Activated naive CD4-positive, alpha-beta T cell treated with anti-CD3 and anti-CD28 coated beads for 36 hours (primary cell): ENCODE measurements at regions not wholly inside any gene's neighbourhood (a gene's known extent, or its start where the extent isn't known, plus 50 kb on each side); places are given as distances from the start of the nearest gene placed in this dataset.
A peak's percentile ranks its signal among the peaks of the same experiment; 100 is the strongest.
"Not testable (repeated sequence)": the region's sequence is repeated elsewhere in the genome, so short reads cannot be mapped to it uniquely, and the experiment has no call there.

Experiments
- CTCF ChIA-PET: fragments of 350-600 bp; sonication (Branson Sonifier 250); formaldehyde crosslinking; loops from one replicate; lab custom pipeline; 2021; ENCODE audit warnings: antibody characterized with exemption; lab: Charles Lee
- DNase-seq: peaks from one replicate; pipeline ENCODE4 v3.0.0-alpha.2; 2020
- H3K27ac Mint-ChIP-seq: one replicate; pipeline ENCODE4 v1.8.0; 2021; ENCODE audit warnings: mild to moderate bottlenecking, mixed read lengths
- H3K27me3 Mint-ChIP-seq: one replicate; pipeline ENCODE4 v1.8.0; 2021; ENCODE audit warnings: low read depth, mixed read lengths
- H3K36me3 Mint-ChIP-seq: one replicate; pipeline ENCODE4 v1.8.0; 2021; ENCODE audit warnings: low read depth, mixed read lengths
- H3K4me1 Mint-ChIP-seq: one replicate; pipeline ENCODE4 v1.8.0; 2021; ENCODE audit warnings: low read depth, mixed read lengths
- H3K4me3 Mint-ChIP-seq: one replicate; pipeline ENCODE4 v1.8.0; 2021; ENCODE audit warnings: mild to moderate bottlenecking, moderate library complexity, mixed read lengths
- H3K9me3 Mint-ChIP-seq: one replicate; pipeline ENCODE4 v1.8.0; 2021; ENCODE audit warnings: mixed read lengths
- intact Hi-C: fragments of 100-400 bp; cut with micrococcal nuclease; formaldehyde crosslinking; loops from one replicate; pipeline ENCODE4 v1.15.1; 2023

GRCh38 chr5:154610321-154611154, 132.5 kb upstream of the HAND1 start:
- Mint-ChIP-seq H3K27me3 (peaks cover 53% of the 10 kb centered on the region), H3K4me1 (peaks cover 6% of the 10 kb centered on the region), H3K4me3 (no peak overlapping the region), H3K9me3 (no peaks in the 10 kb centered on the region), H3K27ac (no peak overlapping the region), H3K36me3 (no peaks in the 10 kb centered on the region)
- CTCF ChIA-PET, result interaction anchor here (0.6 to 6.4 kb wide), 9 partner anchors 13 to 635 kb away, joined by 3 to 60 read pairs (median 4); no protein-coding TSS in a partner anchor
- intact Hi-C loops, result loop anchor here (1.0 to 5.0 kb wide), 5 partner anchors 94 to 636 kb away; no protein-coding TSS in a partner anchor
- peak; percentile 84 for DNase-seq

DNA sequence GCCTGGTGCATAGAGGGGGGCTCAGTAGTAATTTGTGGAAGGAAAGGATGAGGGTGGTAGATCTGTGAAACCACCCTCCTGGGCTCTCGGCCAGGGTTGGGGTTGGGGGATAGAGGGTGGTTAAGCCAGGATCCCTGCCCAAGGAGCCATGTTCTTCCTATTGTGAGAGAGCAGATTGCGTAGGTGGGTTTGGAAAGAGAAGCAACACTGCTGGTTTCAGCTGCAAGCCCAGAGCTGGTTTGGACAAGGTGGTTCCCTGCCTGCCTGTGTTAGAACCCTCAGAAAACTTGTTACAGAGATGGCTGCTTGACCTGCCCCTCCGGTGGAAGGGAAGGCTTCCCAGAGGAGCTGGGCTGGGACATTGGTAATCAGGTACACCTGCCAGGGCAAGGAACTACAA, 131.2 kb upstream of the HAND1 start:
- intact Hi-C loops, result no loop called here
- peaks cover 62% of the 10 kb centered on the region for H3K27me3 Mint-ChIP-seq

DNA sequence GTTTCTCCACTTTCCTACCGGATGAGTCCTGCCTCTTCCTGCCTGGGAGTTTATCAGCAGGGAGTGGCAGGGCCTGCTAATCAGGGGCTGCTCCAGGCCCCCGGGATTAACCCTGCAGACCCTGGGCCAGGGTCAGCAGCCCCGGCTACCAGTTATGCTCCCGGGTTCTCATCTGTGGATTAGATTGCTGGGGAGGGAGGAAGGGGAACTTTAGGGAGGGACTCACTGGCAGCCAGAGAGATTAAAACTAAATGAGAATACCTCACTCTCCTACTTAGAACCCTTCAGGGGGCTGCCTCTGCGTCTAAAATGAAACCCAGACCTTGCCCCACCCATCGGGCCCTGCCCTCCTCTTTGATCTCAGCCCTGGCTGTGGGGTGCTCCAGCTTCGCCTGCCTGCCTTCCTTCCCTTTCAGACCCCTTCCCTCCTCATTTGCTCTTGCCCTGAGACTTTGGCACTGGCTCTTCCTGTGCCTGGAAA, 130.5 kb upstream of the HAND1 start:
- Mint-ChIP-seq H3K9me3 (no peaks in the 10 kb centered on the region), H3K27ac (no peak overlapping the region), H3K27me3 (peaks cover 64% of the 10 kb centered on the region), H3K36me3 (no peaks in the 10 kb centered on the region), H3K4me1 (peaks cover 8% of the 10 kb centered on the region), H3K4me3 (no peak overlapping the region)
- CTCF ChIA-PET, result interaction anchor here (1.4 to 6.4 kb wide), 2 partner anchors 135 to 142 kb away, joined by 3 to 60 read pairs; no protein-coding TSS in a partner anchor
- DNase-seq, result no peak
- intact Hi-C loops, result no loop called here

More for the DNA sequence above, 131.2 kb upstream of the HAND1 start:
- no peaks in the 10 kb centered on the region for H3K36me3 Mint-ChIP-seq
- H3K4me3 Mint-ChIP-seq, result no peak overlapping the region
- no peak for DNase-seq
- no peak overlapping the region for H3K27ac Mint-ChIP-seq
- no peaks in the 10 kb centered on the region for H3K9me3 Mint-ChIP-seq
- H3K4me1 Mint-ChIP-seq, result peaks cover 6% of the 10 kb centered on the region
- CTCF ChIA-PET, result interaction anchor here (0.7 to 6.4 kb wide), 7 partner anchors 66 to 177 kb away, joined by 3 to 60 read pairs (median 3); no protein-coding TSS in a partner anchor

- peaks cover 8% of the 10 kb centered on the region for H3K4me1 Mint-ChIP-seq
- no peaks in the 10 kb centered on the region for H3K9me3 Mint-ChIP-seq
- H3K4me3 Mint-ChIP-seq, result no peak overlapping the region
- CTCF ChIA-PET, result interaction anchor here (6.4 kb wide), 1 partner anchor 141 kb away, joined by 60 read pairs; no protein-coding TSS in a partner anchor
- intact Hi-C loops, result no loop called here
- H3K27me3 Mint-ChIP-seq, result peaks cover 66% of the 10 kb centered on the region
- DNase-seq, result no peak
- H3K27ac Mint-ChIP-seq, result no peak overlapping the region
- H3K36me3 Mint-ChIP-seq, result no peaks in the 10 kb centered on the region
Measured at GRCh38 chr5:154607746-154608145, 129.7 kb upstream of the HAND1 start.

GRCh38 chr5:154606246-154606645, 128.2 kb upstream of the HAND1 start:
- no peak overlapping the region for H3K27ac Mint-ChIP-seq
- DNase-seq, result no peak
- intact Hi-C loops, result no loop called here
- peaks cover 64% of the 10 kb centered on the region for H3K27me3 Mint-ChIP-seq
- peaks cover 5% of the 10 kb centered on the region for H3K4me1 Mint-ChIP-seq
- CTCF ChIA-PET, result no interaction called here
- H3K4me3 Mint-ChIP-seq, result no peak overlapping the region
- H3K9me3 Mint-ChIP-seq, result no peaks in the 10 kb centered on the region
- no peaks in the 10 kb centered on the region for H3K36me3 Mint-ChIP-seq

- CTCF ChIA-PET, result interaction anchor here (0.9 to 1.4 kb wide), 2 partner anchors 83 to 137 kb away, joined by 4 read pairs; no protein-coding TSS in a partner anchor
- intact Hi-C loops, result no loop called here
Measured at GRCh38 chr5:154603953-154604679, 126.1 kb upstream of the HAND1 start.

DNA sequence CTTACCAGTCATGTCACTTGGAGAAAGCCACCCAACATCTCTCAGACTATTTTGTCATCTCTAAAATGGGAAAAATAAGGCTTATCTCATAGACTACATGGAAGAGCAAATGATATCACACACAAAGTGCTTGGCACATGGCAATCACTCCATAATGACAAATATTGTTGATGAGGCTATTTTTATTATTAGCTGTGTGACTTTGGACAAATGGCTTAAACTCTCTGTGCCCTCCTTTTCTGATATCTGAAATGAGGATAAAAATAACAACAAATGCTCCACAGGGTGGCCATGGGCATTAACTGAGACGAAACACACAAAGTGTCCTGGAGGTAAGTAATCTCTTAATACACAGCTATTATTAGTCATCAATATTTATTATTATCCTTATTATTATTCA, 125.5 kb upstream of the HAND1 start:
- peaks cover 50% of the 10 kb centered on the region for H3K27me3 Mint-ChIP-seq
- no peak for DNase-seq
- no peaks in the 10 kb centered on the region for H3K9me3 Mint-ChIP-seq
- peaks cover 2% of the 10 kb centered on the region for H3K4me1 Mint-ChIP-seq
- intact Hi-C loops, result no loop called here
- CTCF ChIA-PET, result interaction anchor here (0.9 to 1.4 kb wide), 2 partner anchors 83 to 137 kb away, joined by 4 read pairs; no protein-coding TSS in a partner anchor
- no peak overlapping the region for H3K4me3 Mint-ChIP-seq
- H3K27ac Mint-ChIP-seq, result no peak overlapping the region
- no peaks in the 10 kb centered on the region for H3K36me3 Mint-ChIP-seq

More at GRCh38 chr5:154603953-154604679, 126.1 kb upstream of the HAND1 start:
- DNase-seq, result no peak
- no peak overlapping the region for H3K4me3 Mint-ChIP-seq
- peaks cover 56% of the 10 kb centered on the region for H3K27me3 Mint-ChIP-seq
- peaks cover 2% of the 10 kb centered on the region for H3K4me1 Mint-ChIP-seq
- no peak overlapping the region for H3K27ac Mint-ChIP-seq
- H3K9me3 Mint-ChIP-seq, result no peaks in the 10 kb centered on the region
- no peaks in the 10 kb centered on the region for H3K36me3 Mint-ChIP-seq

GRCh38 chr5:154603011-154603410, 125.0 kb upstream of the HAND1 start:
- no peaks in the 10 kb centered on the region for H3K9me3 Mint-ChIP-seq
- CTCF ChIA-PET, result interaction anchor here (0.6 to 1.4 kb wide), 3 partner anchors 82 to 1069 kb away, joined by 3 to 4 read pairs (median 4); no protein-coding TSS in a partner anchor
- H3K36me3 Mint-ChIP-seq, result no peaks in the 10 kb centered on the region
- H3K4me1 Mint-ChIP-seq, result peaks cover 2% of the 10 kb centered on the region
- no peak overlapping the region for H3K4me3 Mint-ChIP-seq
- no peak overlapping the region for H3K27ac Mint-ChIP-seq
- intact Hi-C loops, result no loop called here
- H3K27me3 Mint-ChIP-seq, result peaks cover 53% of the 10 kb centered on the region
- DNase-seq, result no peak

DNA sequence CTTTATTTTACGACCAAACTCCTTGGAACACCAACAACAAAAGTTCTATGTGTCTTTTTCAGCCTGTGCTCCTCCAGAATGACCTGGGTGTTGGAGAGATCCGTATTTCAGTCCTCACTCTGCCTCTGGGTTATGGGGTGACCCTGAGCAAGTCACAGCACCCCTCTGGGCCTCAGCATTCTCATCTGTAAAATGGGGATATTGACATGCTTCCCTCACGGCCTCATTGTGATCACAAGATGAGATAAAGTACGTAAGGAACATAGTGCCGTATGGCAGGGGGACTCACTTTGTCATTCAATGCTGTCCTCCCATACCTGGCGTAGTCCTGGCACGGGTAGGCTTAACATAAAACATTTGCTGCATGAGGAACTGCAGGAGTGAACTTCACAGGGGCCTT, 123.0 kb upstream of the HAND1 start:
- peaks cover 45% of the 10 kb centered on the region for H3K27me3 Mint-ChIP-seq
- CTCF ChIA-PET, result no interaction called here
- no peaks in the 10 kb centered on the region for H3K36me3 Mint-ChIP-seq
- no peak for DNase-seq
- no peaks in the 10 kb centered on the region for H3K9me3 Mint-ChIP-seq
- intact Hi-C loops, result no loop called here
- H3K4me1 Mint-ChIP-seq, result peaks cover 2% of the 10 kb centered on the region
- no peak overlapping the region for H3K4me3 Mint-ChIP-seq
- H3K27ac Mint-ChIP-seq, result no peak overlapping the region

DNA sequence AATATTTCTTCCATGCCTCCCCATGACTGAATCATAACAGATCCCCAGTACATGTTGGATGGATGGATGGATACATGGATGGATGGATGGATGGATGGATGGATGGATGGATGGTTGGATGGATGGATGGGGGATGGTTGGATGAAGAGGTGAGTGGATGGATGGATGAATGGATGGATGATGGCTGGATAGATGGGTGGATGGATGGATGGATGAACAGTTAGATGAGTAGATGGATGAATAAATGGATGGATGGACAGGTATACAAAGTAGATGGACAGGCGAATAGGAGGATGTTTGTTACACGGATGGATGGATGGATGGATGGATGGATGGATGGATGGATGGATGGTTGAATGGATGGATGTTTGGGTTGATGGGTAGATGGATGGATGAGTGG, 120.0 kb upstream of the HAND1 start:
- intact Hi-C loops, result no loop called here
- Mint-ChIP-seq H3K36me3 (no peaks in the 10 kb centered on the region), H3K27ac (no peak overlapping the region), H3K9me3 (no peaks in the 10 kb centered on the region), H3K27me3 (peaks cover 24% of the 10 kb centered on the region), H3K4me3 (no peak overlapping the region), H3K4me1 (no peaks in the 10 kb centered on the region)
- DNase-seq, result no peak
- CTCF ChIA-PET, result interaction anchor here (1.3 kb wide), 1 partner anchor 13 kb away, joined by 4 read pairs; no protein-coding TSS in a partner anchor

DNA sequence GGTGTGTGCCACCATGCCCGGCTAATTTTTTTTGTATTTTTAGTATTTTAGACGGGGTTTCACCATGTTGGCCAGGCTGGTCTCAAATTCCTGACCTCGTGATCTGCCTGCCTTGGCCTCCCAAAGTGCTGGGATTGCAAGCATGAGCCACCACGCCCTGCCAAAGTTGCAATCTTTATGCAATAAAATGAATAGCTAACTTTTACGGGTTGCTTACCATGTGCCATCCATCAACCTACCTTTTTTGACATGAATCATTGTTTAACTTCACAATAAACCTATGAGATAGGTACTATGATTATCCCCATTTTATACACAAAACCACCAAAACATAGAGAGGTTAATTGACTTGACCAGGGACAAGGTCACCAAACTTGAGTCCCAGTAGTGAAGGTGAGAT, 118.8 kb upstream of the HAND1 start:
- H3K9me3 Mint-ChIP-seq, H3K4me3 Mint-ChIP-seq, H3K4me1 Mint-ChIP-seq, intact Hi-C loops, H3K36me3 Mint-ChIP-seq, DNase-seq, H3K27ac Mint-ChIP-seq: not testable (repeated sequence)
- peaks cover 16% of the 10 kb centered on the region for H3K27me3 Mint-ChIP-seq
- CTCF ChIA-PET, result interaction anchor here (1.3 kb wide), 1 partner anchor 15 kb away, joined by 4 read pairs; no protein-coding TSS in a partner anchor

DNA sequence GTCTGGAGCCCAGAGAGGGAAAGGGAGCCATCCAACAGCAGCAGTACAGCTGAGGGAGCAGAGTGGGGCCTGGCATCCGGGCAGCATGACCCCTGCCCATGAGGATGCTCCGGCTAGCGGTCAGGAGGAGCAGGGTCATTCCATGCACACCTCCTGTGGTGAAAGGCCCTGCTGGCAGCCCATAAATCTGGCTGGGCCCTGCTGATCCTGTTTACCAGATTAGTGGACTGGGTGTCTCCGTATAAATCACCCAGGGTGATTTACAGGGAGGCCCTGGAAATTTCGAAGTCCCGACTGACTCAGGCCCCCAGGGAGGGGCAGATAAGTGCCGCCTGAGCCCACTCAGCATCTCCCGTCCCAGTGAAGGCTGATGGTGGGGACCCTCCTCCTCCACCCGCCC, 117.6 kb upstream of the HAND1 start:
- intact Hi-C loops, result no loop called here
- Mint-ChIP-seq H3K36me3 (no peaks in the 10 kb centered on the region), H3K4me3 (no peak overlapping the region), H3K4me1 (no peaks in the 10 kb centered on the region), H3K9me3 (no peaks in the 10 kb centered on the region), H3K27ac (no peak overlapping the region), H3K27me3 (peaks cover 8% of the 10 kb centered on the region)
- DNase-seq, result no peak
- CTCF ChIA-PET, result no interaction called here
